ENCODE measurements at regions not wholly inside any gene's neighbourhood (a gene's known extent, or its start where the extent isn't known, plus 50 kb on each side); places are given as distances from the start of the nearest gene placed in this dataset.

DNA sequence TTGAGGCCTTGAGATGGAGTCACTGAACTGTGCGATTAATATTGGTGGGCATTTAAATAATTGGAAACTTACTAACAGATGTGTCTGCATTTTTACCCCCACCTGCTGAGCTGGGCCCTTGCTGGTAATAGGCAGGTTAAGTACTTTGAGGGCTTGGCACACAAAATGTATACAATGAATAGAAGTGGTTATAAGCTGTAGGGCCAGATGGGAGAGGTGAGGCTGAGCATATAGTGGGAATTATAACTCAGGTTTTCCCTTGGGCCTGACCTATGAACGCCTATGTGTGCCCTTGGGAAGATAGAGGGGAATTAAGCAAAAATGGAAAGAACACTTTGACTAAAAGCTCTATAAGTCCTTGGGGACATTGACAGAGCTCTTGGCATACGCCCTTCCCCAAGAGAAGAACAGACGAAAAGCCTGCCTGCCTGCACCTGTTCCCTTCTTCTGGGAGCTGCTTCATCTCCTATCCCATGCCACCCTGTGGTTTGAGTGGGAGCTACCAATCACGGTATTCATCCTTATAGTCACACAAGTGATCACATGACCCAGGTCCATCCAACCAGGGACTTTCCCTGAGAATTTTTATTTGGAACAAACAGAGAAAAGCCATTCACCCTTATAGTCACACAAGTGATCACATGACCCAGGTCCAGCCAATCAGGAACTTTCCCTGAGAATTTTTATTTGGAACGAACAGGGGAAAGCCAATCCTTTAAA lies 260.7 kb upstream of the CSF3R start:
- DNase-seq: no peak

DNA sequence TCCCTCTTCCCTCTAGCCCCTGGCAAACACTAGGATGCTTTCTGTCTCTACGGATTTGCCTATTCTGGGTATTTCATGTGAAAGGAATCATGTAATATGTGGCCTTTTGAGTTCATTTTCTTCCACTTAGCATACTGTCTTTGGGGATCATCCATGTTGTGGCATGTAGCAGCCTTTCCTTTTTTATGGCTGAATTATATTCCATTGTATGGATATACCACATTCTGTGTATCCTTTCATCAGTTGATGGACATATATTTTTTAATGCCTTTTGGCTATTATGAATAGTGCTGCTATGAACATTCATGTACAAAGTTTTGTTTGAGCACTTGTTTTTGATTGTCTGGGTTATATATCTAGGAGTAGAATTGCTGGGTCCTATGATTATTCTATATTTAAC lies 258.4 kb upstream of the CSF3R start:
- no peak for DNase-seq

DNA sequence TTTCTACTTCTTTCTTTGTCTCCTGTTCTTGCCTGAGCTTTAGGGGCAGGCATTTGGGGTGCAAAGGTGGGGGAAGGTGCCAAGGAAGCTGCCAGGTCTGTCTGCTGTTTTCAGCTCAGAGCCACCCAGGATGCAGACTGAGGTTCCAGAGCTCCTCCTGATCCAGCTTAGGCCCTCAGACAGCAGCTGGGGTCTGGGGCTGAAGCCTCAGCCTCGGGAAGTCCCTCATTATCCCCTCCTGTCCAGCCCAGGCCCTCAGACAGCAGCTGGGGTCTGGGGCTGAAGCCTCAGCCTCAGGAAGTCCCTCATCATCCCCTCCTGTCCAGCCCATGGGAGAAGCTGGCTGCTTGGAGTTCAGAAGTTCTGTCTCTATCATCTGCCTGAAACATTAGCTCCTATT lies 257.7 kb upstream of the CSF3R start:
- DNase-seq: no peak

DNA sequence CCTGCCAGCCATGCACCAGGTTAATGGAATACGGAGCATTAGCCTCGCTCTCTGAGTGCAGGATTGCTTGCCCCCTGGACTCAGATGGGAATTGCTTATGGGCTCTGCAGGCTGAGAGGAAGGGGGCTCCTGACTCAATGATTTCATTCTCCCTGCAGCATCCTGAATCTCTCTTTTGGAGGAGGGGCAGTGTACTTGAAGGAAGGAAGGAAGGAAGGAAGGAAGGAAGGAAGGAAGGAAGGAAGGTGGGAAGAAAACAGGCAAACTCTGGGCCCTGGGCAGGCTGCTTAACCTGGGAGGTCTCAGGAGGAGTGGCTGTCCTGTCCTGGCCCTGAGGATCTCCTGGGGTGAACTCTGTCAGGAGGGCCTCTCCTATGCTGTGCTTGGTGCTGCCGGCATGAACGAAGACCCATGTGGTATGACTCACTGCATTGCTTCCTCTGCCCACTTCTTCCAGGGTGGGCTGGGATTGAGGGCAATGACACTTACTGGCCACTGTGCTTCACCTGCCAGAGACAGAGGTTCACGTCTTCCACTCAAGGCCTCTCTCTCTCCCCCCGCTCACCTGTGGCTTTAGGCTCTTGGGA lies 257.1 kb upstream of the CSF3R start:
- no peak for DNase-seq

DNA sequence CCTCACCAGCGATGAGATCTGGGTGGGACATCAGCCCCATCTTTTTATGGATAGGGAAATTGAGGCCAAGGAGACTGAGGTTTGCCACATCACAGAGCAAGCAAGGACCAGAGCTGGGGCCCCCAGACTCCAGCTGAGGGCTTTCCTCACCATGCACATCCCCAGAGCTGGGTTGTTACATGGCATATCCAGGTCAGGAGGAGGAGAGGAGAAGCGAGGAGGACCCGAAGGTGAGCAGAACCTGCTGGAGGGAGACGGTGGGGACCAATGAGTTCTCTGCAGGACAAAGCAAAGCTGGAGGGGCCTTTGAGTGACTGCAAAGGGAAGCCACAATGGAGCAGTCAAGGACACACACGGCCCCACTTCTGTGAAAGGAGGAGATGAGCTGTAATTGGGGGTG lies 255.5 kb upstream of the CSF3R start:
- DNase-seq: no peak

DNA sequence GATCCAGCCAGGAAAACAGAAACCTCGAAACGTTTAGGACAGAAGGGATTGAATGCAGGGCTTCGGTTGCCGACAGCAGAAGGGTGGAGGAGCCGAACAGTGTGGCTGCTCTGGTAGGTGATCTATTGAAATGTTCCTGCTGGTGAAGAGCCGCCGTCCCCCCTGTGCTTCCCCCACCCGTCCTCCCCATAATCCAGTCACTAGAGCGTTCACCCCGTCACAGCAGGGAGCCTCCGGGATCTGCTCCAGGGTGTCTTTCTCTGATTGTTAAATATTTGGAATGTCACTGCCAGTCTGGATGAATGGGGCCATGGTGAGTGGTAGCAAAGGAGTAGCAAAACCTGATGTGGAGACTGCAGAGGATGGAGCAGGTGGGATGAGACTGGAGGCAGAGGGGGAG lies 255.1 kb upstream of the CSF3R start:
- no peak for DNase-seq

DNA sequence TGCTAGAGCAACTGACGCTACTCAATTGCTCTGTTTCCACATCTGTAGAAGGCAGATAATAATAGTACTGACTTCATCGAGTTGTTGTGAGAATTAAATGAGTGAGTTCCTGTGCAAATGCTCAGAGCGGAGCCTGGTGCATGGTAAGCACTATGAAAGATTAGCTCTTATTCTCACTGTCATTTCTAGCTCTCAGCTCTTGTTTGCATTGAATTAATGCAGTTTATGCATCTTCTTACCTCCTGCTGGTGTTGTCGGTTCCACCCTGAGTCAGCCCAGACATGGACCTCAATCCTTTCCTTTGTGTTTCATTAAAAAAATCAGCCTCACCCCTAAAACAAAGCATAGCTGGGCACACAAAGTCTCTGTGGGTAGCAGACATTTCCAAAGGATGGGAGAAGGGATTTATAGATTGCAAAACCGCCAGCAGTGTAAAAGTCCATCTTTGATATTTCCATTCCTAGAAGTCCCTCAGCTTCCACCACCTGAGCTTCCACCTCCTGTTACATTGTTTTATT lies 254.4 kb upstream of the CSF3R start:
- no peak for DNase-seq

DNA sequence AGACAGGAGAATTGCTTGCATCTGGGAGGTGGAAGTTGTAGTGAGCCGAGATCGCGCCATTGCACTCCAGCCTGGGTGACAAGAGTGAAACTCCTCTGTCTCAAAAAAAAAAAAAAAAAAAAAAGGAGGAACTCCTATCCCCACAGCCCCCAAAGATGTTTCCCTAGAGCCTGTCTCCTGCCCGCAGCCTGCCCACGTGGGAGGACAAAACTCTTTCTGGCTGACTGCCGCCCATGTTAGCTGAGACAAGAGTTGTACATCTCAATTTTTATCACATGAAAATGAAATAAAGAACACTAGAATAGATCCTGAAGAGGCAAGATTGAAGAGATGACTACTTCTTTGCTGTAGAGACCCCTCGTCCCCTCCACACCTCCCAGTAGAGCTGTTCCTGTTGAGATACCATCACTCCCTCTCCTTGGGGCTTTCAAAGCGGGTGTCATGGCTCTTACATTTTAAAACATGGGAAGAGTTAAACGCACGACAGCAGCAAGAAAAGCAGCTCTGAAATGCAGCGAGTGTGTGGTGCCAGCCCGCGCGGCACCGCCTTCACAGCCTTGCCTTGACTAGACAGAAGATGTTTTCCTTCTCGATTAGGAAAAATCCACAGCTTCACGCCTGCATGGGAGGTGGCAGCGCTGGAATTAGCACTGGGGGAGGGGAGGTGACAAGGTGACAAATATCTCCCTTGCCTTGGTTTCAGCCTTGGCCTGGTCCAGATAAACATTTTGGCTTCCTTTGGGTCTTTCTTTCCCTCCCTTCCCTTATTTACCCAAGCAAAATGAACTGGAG lies 253.4 kb upstream of the CSF3R start:
- no peak for DNase-seq

DNA sequence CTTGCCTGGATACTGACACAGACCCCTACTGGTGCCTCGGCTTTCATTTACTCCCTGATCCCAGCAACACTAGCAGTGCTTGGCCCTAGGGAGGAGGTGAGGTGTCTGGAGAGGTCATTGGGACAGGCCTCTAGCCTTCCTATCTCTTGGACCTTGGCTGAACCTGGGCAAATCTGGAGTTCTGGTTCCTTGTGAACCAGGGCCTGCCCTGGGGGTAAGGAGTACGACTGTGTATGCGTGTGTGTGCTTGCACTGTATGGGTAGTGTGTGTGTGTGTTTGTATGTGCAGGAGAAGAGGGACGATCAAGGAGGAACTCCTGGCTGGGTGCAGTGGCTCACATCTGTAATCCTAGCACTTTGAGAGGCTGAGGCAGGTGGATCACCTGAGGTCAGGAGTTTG lies 252.7 kb upstream of the CSF3R start:
- DNase-seq: no peak

DNA sequence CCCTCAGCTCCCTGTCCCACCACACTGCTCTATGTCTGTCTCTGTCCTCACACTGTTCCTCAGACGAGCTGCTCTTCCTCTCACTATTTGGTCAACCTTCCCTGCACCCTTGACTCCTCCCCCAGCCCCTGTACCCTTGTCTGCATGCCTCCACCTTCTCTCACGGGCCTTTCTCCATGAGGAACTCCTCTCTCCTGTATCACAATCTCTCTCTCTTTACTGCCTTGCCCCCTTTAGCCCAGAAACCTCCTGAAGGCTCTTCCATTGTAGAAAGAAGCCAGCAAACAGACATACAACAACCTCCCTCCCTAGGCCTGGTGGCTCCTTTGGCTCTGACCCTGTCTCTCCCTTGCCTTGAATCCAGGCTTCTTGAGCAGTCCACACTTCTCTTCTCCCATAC lies 251.6 kb upstream of the CSF3R start:
- DNase-seq: no peak

DNA sequence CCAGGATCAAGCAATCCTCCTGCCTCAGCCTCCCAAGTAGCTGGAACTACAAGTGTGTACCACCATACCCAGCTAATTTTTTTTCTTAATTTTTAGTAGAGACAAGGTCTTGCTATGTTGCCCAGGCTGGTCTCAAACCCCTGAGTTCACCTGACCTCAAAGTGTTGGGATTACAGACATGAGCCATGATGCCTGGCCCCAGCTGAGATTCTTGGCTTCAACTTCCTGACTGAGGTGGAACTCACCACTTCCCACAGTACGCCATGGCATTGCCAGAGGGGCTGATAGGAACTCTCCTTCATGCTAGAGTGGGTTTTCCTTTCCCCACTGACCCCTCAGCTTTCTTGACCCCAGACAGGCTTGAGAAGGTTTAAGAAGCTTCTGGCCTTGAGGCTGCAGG lies 251.0 kb upstream of the CSF3R start:
- DNase-seq: no peak

DNA sequence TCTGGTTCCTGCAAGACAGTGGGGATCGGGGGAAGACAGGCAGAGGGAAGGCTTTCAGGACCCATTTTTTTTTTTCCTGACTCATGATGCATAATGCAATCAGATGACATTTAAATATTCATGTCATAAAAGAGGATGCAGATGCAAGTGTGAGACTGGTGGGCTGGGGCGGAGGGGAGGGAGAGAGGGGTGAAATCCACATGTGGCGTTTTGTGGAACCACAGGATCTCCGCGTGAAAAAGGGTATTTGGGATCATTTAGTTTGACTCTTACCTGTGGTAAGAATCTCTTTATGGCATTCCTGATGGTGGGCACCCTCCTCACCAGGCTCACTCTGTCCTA lies 249.3 kb upstream of the CSF3R start:
- no peak for DNase-seq

DNA sequence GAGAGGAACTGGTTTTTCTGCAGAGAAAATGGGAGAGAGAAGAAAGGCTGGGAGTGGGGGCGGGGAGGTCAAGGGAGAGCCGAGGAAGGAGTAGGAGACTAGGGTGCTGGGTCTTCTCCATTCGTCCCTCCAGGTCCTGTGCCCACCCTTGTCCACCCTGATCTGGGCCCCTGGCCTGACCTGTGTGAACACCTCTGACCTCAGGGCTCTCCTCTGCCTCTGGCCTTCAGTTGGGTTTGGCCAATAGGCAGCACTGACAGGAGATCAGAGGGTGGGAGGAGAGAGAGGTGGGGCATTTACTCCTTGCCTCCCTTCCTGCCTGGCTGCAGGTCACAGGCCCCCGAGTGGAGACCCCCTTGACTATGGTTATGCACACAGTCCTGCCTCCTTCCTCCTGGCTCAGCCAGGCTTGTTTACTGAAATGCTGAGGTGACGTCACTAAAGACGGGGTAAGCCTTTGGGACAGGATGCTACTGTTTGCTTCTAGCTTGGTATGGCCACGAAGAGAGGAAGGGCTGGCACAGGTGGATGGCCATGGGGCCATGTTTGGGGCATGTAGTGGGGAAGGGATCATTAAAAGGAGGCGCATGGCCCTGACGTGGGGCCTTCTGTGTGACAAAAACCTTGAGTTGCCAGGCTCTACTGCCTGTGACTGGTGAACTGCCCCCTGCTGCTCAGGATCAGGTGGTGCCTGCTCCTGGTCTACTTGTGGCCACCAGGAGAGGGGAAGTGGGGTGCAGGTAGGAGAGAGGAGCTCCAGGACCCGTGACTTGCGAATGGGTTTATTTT lies 248.7 kb upstream of the CSF3R start:
- no peak for DNase-seq

DNA sequence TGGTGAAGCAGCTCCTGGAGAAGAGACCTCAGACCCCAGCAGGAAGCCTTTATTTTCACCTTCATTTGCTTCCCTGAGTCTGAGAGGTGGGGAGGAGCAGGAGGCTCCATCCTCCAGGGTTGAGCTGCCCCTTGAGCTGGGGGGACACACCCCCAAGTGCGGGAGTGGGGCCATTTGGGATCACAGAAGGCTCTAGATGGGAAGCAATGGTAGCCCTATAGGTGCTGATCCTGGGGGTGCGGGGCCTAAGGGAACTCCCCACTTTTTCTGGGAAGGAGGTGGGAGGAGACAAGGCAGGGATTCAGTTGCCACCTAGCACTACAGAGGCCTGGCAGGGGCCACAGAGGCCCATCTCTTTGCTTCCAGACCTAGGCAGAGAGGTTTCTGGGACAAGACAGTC lies 247.9 kb upstream of the CSF3R start:
- no peak for DNase-seq

DNA sequence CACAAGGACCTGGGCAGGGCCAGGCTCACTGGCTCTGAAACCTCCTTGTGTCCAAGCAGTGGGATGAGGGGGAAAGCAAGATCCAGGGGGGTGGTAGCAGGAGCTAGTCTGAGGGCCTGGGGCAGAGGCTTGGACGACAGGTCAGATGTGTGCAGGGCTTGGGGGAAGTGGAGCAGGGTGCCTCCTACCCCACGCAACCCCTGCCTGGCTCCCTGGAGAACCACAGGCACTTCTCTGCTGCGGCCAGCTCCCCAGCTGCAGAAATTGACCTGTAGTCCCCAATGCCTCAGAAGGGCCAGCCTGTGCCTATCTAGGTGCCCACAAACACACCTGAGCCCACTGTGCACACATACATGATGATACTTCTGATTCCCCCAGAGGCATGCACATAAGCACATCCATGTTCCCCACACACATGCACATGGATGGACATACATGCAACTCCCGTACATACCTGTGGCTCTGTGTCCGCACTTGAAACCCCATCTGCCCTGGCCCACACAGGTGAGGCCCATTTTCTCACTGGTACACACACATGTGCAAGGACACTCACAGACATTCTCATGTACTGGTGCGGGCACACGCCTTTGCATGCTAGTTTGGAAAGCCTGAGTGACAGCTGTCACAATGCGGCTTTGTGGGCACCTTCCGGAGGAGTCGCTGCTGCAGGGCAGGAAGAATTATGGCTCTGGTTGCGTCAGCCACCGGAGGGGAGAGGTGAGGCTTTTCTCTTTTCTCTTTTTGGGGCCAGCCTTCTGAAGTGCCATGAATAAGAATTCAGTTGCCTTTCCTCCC lies 247.2 kb upstream of the CSF3R start:
- no peak for DNase-seq

DNA sequence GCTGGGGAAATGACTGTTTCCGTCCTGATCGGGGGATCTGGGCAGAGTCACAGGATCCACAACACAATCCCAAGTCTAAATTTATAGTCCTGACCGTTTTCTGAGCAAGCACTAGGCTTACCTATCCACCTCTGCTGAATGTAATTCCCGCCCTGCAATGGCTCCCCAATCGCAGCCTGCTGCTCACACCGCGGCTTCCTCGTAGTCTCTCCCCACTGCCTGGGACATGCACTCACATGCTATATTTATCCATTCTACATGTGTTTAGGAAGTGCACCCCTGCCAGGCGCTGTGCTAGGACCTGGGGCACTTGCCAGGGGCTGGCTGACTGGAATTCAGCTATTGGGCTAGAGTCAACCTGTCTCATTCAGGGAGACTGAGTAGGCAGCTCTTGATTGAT lies 246.6 kb upstream of the CSF3R start:
- DNase-seq: no peak

DNA sequence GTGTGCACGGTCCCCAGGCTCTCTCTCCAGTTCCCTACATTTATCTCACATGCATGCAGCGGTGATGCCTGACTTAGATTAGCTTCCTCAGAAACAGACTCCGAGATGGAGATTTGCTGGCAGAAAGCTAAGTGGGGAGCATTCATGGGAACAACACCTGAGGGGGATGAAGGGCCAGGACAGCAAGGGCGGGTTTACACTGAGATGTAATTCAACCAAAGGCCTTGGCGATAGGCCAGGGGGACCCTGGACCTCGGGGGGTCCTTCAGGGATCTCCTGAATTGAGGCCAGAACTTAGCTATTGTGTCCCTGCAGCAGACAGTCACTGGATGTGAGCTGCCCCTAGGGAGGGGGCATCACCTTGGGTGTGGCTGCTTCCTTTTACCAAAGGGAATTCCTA lies 246.1 kb upstream of the CSF3R start:
- DNase-seq: no peak

DNA sequence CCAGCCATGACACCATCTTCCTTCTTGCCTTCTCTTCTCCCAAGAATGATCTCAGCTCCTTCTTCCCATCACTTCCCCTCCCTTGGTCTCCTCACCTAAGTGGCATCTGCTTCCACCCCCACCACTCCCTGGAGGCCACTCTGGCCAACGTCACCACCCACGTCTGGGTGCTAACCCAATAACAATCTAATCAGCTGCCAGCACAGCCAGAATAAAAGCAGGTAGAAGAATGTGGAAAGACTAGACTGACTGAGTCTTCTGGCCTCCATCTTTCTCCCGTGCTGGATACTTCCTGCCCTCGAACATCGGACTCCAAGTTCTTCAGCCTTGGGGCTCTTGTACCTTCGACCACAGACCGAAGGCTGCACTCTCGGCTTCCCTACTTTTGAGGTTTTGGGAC lies 245.3 kb upstream of the CSF3R start:
- no peak for DNase-seq

DNA sequence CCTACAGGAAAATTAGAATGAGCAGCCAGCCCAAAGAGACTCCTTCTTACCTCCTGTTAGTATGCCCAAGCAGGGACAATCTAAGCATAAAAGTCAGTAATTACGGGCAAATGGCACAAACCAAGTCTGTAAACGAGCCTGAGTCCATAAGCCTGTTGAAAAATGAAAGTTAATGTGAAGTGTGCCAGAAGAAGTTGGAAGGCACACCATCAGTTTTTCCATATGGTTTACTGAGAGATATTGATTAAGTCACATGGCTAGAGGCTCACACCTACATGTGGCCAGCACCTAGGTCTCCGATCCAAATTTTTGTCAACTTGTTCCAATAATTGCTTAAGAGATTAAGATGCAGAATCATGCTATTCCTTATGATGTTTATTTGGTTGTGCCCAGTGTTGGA lies 242.4 kb upstream of the CSF3R start:
- DNase-seq: no peak

DNA sequence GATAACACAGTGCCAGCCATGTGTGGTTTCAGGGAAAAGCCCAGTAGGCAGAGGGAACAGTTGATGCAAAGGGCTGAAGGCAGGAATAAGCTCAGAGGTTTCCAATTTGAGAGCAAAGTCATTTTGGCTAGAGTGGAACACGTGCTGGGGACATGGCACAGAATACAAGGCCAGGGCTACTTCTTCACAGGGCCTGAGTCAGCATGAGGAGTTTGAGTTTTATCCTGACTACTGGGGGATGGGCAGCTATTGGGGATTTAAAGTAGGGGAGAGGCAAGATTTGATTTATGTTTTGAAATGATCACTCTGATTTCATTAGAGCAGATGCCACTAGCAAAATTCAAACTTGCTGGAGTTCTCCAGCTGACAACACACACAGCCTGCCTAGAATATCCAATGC lies 241.1 kb upstream of the CSF3R start:
- DNase-seq: no peak

DNA sequence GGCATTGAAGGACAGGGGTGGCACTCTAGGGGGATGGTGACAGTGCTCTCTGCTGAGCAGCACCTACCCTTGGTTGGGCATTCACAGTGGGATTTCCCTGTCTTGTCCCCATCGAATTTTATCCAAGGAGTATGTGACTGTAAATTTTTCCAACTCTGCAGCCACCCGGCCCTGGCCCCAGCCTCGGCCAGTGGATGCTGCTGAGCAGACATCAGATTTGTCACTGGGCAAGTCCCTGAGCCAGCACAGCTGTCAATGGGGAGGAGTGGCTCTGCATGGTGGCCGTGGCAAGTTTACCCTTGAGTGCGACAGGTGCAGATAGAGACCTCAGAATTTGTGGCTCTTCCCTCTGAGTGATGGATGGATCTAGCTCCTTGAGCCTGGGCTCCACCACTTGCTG lies 240.2 kb upstream of the CSF3R start:
- DNase-seq: no peak

DNA sequence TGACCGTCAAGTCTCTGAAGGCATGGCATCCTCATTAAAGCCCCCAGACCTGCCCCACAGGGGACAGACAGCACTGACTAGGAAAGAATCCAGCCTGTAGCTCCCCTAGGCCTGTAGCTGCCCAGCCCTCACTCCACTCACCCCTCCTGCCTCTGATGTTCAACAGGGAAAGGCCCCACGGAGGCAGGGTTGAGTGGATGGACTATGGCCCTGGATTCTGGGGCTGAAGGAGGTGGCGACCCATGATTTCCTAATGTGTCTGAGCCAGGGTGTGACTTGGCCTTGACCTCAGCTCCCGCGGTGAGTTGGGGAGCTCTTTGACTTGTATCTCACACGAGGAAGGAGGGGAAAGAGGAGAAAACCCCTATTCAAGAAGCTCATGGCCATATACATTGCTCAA lies 238.5 kb upstream of the CSF3R start:
- no peak for DNase-seq

DNA sequence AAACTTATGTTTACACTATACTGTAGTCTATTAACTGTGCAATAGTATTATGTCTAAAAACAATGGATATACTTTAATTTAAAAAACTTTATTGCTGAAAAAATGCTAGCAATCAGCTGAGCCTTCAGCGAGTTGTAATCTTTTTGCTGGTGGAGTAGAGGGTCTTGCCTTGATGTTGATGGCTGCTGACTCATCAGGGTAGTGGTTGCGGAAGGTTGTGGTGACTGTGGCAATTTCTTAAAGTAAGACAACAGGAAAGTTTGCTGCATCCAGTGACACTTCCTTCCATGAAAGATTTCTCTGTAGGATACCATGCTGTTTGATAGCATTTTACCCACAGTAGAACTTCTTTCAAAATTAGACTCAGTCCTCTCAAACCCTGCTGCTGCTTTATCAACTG lies 234.7 kb upstream of the CSF3R start:
- no peak for DNase-seq
